H9 (cell line): ENCODE measurements at regions not wholly inside any gene's neighbourhood (a gene's known extent, or its start where the extent isn't known, plus 50 kb on each side); places are given as distances from the start of the nearest gene placed in this dataset.

ENCODE experiments used
- DNase-seq: peaks from one replicate; pipeline ENCODE4 v3.0.0-alpha.2; 2017
- H2AFZ ChIP-seq: one replicate; pipeline ENCODE4 v1.6.1; 2013; ENCODE audit warnings: mild to moderate bottlenecking, low read length, control low read depth, moderate library complexity
- H2AK5ac ChIP-seq: 2 replicates; pipeline ENCODE4 v1.6.1; 2013; ENCODE audit warnings: low read length, control low read depth, mixed read lengths; ENCODE audit not compliant: insufficient read length
- H2BK120ac ChIP-seq: one replicate; pipeline ENCODE4 v1.6.1; 2013; ENCODE audit warnings: low read depth, mild to moderate bottlenecking, low read length, control low read depth, inconsistent platforms; ENCODE audit not compliant: poor library complexity, severe bottlenecking
- H2BK12ac ChIP-seq: 2 replicates; pipeline ENCODE4 v1.6.1; 2013; ENCODE audit warnings: low read length, control low read depth, mixed read lengths, low read depth; ENCODE audit not compliant: insufficient read length
- H2BK15ac ChIP-seq: 2 replicates; pipeline ENCODE4 v1.6.1; 2013; ENCODE audit warnings: low read depth, low read length, control low read depth
- H2BK20ac ChIP-seq: one replicate; pipeline ENCODE4 v1.6.1; 2013; ENCODE audit warnings: low read depth, mild to moderate bottlenecking, low read length, control low read depth, inconsistent platforms; ENCODE audit not compliant: poor library complexity, severe bottlenecking
- H2BK5ac ChIP-seq: 2 replicates; pipeline ENCODE4 v1.6.1; 2013; ENCODE audit warnings: low read length, control low read depth, mixed read lengths; ENCODE audit not compliant: insufficient read length
- H3K14ac ChIP-seq: 2 replicates; pipeline ENCODE4 v1.6.1; 2013; ENCODE audit warnings: low read length, control low read depth; ENCODE audit not compliant: insufficient read depth
- H3K18ac ChIP-seq: 2 replicates; pipeline ENCODE4 v1.6.1; 2013; ENCODE audit warnings: low read depth, mild to moderate bottlenecking, mixed read lengths, low read length, control low read depth; ENCODE audit not compliant: insufficient read length
- H3K23ac ChIP-seq: 2 replicates; pipeline ENCODE4 v1.6.1; 2013; ENCODE audit warnings: low read length, control low read depth, mixed read lengths, low read depth; ENCODE audit not compliant: insufficient read length
- H3K23me2 ChIP-seq: 2 replicates; pipeline ENCODE4 v1.6.1; 2013; ENCODE audit warnings: low read depth, mild to moderate bottlenecking, mixed read lengths, low read length, control low read depth; ENCODE audit not compliant: insufficient read length, poor library complexity, severe bottlenecking
- H3K27ac ChIP-seq: 2 replicates; pipeline ENCODE4 v1.5.1; 2013; ENCODE audit warnings: low read length, control low read depth, mixed read lengths, low read depth; ENCODE audit not compliant: insufficient read length
- H3K27me3 ChIP-seq: 2 replicates; pipeline ENCODE4 v1.6.1; 2013; ENCODE audit warnings: low read length, control low read depth, inconsistent platforms; ENCODE audit not compliant: insufficient read depth
- H3K4ac ChIP-seq: 2 replicates; pipeline ENCODE4 v1.6.1; 2013; ENCODE audit warnings: low read depth, mild to moderate bottlenecking, control low read depth, inconsistent platforms, low read length, moderate library complexity
- H3K4me1 ChIP-seq: 2 replicates; pipeline ENCODE4 v1.6.1; 2013; ENCODE audit warnings: low read length, control low read depth, inconsistent platforms; ENCODE audit not compliant: insufficient read depth
- H3K4me2 ChIP-seq: 2 replicates; pipeline ENCODE4 v1.6.1; 2013; ENCODE audit warnings: low read length, control low read depth, mixed read lengths; ENCODE audit not compliant: insufficient read length, insufficient read depth
- H3K56ac ChIP-seq: 2 replicates; pipeline ENCODE4 v1.6.1; 2013; ENCODE audit warnings: low read depth, mild to moderate bottlenecking, mixed read lengths, low read length, control low read depth; ENCODE audit not compliant: insufficient read length
- H3K79me1 ChIP-seq: 2 replicates; pipeline ENCODE4 v1.6.1; 2013; ENCODE audit warnings: low read depth, mild to moderate bottlenecking, moderate library complexity, low read length, control low read depth, inconsistent platforms; ENCODE audit not compliant: insufficient read depth, poor library complexity, severe bottlenecking
- H3K79me2 ChIP-seq: 2 replicates; pipeline ENCODE4 v1.6.1; 2013; ENCODE audit warnings: low read length, control low read depth, inconsistent platforms; ENCODE audit not compliant: insufficient read depth
- H3K9ac ChIP-seq: 2 replicates; pipeline ENCODE4 v1.6.1; 2013; ENCODE audit warnings: low read length, control low read depth, mixed read lengths; ENCODE audit not compliant: insufficient read length; ENCODE audit errors: extremely low read depth
- H3K9me3 ChIP-seq: one replicate; pipeline ENCODE4 v1.6.1; 2013; ENCODE audit warnings: low read depth, low read length, inconsistent platforms; ENCODE audit not compliant: control insufficient read depth
- H3T11ph ChIP-seq: one replicate; pipeline ENCODE4 v1.6.1; 2013; ENCODE audit warnings: mild to moderate bottlenecking, low read length, control low read depth, inconsistent platforms
- H4K20me1 ChIP-seq: one replicate; pipeline ENCODE4 v1.6.1; 2013; ENCODE audit not compliant: control insufficient read depth, insufficient read length, insufficient read depth
- H4K5ac ChIP-seq: 2 replicates; pipeline ENCODE4 v1.6.1; 2013; ENCODE audit warnings: low read depth, mild to moderate bottlenecking, mixed read lengths, low read length, control low read depth; ENCODE audit not compliant: insufficient read length
- H4K8ac ChIP-seq: replicated peaks from 2 replicates; pipeline ENCODE4 v1.6.1; 2013; ENCODE audit warnings: low read length, control low read depth, mixed read lengths, low read depth; ENCODE audit not compliant: insufficient read length
- H4K91ac ChIP-seq: 2 replicates; pipeline ENCODE4 v1.6.1; 2013; ENCODE audit warnings: low read depth, mild to moderate bottlenecking, moderate library complexity, mixed read lengths, low read length, control low read depth; ENCODE audit not compliant: insufficient read length
- H3K27ac Mint-ChIP-seq, 3 experiments: 2 replicates in 2 of 3; 3 replicates in 1 of 3; pipeline ENCODE4 v1.8.0; 2020 to 2021; ENCODE audit warnings: mixed read lengths in 3 of 3, mild to moderate bottlenecking in 1 of 3, moderate library complexity in 1 of 3
- H3K27me3 Mint-ChIP-seq: 2 replicates; pipeline ENCODE4 v1.8.0; 2021; ENCODE audit warnings: low read depth, mild to moderate bottlenecking, moderate library complexity, mixed read lengths
- H3K36me3 Mint-ChIP-seq, 3 experiments: 2 replicates in 2 of 3; 3 replicates in 1 of 3; pipeline ENCODE4 v1.8.0; 2020 to 2021; ENCODE audit warnings: low read depth in 3 of 3, mixed read lengths in 3 of 3; ENCODE audit not compliant: insufficient read depth in 1 of 3
- H3K4me1 Mint-ChIP-seq, 2 experiments: 2 replicates each; pipeline ENCODE4 v1.8.0; 2020; ENCODE audit warnings: mixed read lengths in 2 of 2
- H3K4me3 Mint-ChIP-seq, 2 experiments: 2 replicates in 1 of 2; 3 replicates in 1 of 2; pipeline ENCODE4 v1.8.0; 2020 to 2021; ENCODE audit warnings: mild to moderate bottlenecking in 2 of 2, mixed read lengths in 2 of 2, moderate library complexity in 1 of 2
- H3K9me3 Mint-ChIP-seq, 2 experiments: 2 replicates in 1 of 2; 3 replicates in 1 of 2; pipeline ENCODE4 v1.8.0; 2020; ENCODE audit warnings: mild to moderate bottlenecking in 2 of 2, mixed read lengths in 2 of 2, moderate library complexity in 1 of 2
- WGBS: extraction: QIAGEN DNeasy Blood & Tissue Kit; methylation state at CpG from one replicate; pipeline ENCODE4 v1.1.7; 2013; ENCODE audit warnings: missing lambda C conversion rate, low lambda C conversion rate, mixed read lengths; ENCODE audit not compliant: insufficient read length; ENCODE audit errors: extremely low coverage; 5-methylcytosine and 5-hydroxymethylcytosine counted together
- TF ChIP-seq, protein P1 (sequence below): fragments of 200-600 bp; sonication (generic); conservative IDR thresholded peaks from 3 replicates; pipeline ENCODE4 v1.8.0; 2021; ENCODE audit warnings: antibody characterized with exemption, mild to moderate bottlenecking

DNA sequence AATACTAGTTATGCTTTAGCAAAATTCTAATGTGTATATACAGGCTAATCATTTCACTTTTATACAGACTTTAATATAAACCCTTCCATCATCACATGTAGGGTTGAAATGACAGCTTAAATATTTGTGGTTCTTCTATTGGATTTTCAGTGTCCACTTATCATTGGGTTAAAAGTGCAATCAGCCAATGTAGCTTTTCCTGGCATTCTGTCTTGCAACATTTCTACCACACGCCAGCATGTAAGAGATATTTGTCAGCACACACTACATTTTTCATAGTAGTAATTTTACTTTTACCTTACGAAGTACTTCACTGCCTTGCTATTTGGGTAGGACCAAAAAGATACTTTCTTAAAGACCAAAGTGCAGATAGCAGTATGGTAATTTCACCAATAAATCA is 252.0 kb downstream of the TBX18 start:
- Histone ChIP-seq H4K20me1 (no peaks in the 10 kb centered on the region), H3K4ac (no peak overlapping the region), H3K79me2 (no peaks in the 10 kb centered on the region), H3K9ac (no peak overlapping the region), H3K23ac (no peak overlapping the region), H3K14ac (no peak overlapping the region), H3K27ac (no peak overlapping the region), H3T11ph (no peak overlapping the region), H3K9me3 (no peaks in the 10 kb centered on the region), H4K91ac (no peak overlapping the region), H2BK5ac (no peak overlapping the region), H3K79me1 (no peaks in the 10 kb centered on the region), H3K4me2 (no peak overlapping the region), H4K5ac (no peak overlapping the region), H3K18ac (no peak overlapping the region), H2AFZ (no peak overlapping the region), H2BK20ac (no peak overlapping the region), H2BK120ac (no peak overlapping the region), H3K4me1 (no peaks in the 10 kb centered on the region), H2BK12ac (no peak overlapping the region), H2BK15ac (no peak overlapping the region), H3K23me2 (no peaks in the 10 kb centered on the region), H2AK5ac (no peak overlapping the region), H3K27me3 (no peaks in the 10 kb centered on the region), H3K56ac (no peak overlapping the region), H4K8ac (no peak overlapping the region)
- Mint-ChIP-seq H3K36me3 (no peaks in the 10 kb centered on the region), H3K27me3 (peaks cover 1% of the 10 kb centered on the region; the same call in 1 of the 2 replicates), H3K9me3 (peaks cover 0 to 1% of the 10 kb centered on the region in 2 experiments; a peak in 1 of 5 replicates), H3K4me3 (no peak overlapping the region), H3K4me1 (no peaks in the 10 kb centered on the region), H3K27ac (no peak overlapping the region)
- DNase-seq = no peak
- no CpG with 5 or more reads among the region's 2 CpGs for WGBS
- TF ChIP-seq, protein P1, sequence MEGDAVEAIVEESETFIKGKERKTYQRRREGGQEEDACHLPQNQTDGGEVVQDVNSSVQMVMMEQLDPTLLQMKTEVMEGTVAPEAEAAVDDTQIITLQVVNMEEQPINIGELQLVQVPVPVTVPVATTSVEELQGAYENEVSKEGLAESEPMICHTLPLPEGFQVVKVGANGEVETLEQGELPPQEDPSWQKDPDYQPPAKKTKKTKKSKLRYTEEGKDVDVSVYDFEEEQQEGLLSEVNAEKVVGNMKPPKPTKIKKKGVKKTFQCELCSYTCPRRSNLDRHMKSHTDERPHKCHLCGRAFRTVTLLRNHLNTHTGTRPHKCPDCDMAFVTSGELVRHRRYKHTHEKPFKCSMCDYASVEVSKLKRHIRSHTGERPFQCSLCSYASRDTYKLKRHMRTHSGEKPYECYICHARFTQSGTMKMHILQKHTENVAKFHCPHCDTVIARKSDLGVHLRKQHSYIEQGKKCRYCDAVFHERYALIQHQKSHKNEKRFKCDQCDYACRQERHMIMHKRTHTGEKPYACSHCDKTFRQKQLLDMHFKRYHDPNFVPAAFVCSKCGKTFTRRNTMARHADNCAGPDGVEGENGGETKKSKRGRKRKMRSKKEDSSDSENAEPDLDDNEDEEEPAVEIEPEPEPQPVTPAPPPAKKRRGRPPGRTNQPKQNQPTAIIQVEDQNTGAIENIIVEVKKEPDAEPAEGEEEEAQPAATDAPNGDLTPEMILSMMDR = no peak
